CD14-positive monocyte (primary cell): ENCODE measurements at regions not wholly inside any gene's neighbourhood (a gene's known extent, or its start where the extent isn't known, plus 50 kb on each side); places are given as distances from the start of the nearest gene placed in this dataset.

Experiments used
- DNase-seq, 3 donors: peaks; one replicate each; pipeline ENCODE4 v3.0.0-alpha.2; 2011 to 2022
- H2AFZ ChIP-seq: 2 replicates; pipeline ENCODE4 v1.6.0; 2012; ENCODE audit warnings: mild to moderate bottlenecking, low read depth, low read length, inconsistent platforms; ENCODE audit not compliant: insufficient read depth, poor library complexity, severe bottlenecking
- H3K27ac ChIP-seq, 2 donors: 1 replicate in 1 of 2; 2 replicates in 1 of 2; pipeline ENCODE4 v1.5.1; 2012 to 2013; ENCODE audit warnings: low read length in 2 of 2, control low read depth in 1 of 2, inconsistent platforms in 1 of 2, low read depth in 1 of 2, mild to moderate bottlenecking in 1 of 2
- H3K27me3 ChIP-seq, 2 donors: one replicate each; pipeline versions ENCODE4 v1.6.0 to v1.6.1; 2011 to 2013; ENCODE audit warnings: low read length in 2 of 2; ENCODE audit not compliant: control insufficient read depth in 2 of 2, insufficient read depth in 2 of 2
- H3K36me3 ChIP-seq, 2 donors: replicated peaks in 1 of 2; 1 replicate in 1 of 2; 2 replicates in 1 of 2; pipeline versions ENCODE4 v1.5.1 to v1.6.1; 2012 to 2013; ENCODE audit warnings: low read length in 2 of 2, control low read depth in 1 of 2, inconsistent platforms in 1 of 2, mild to moderate bottlenecking in 1 of 2; ENCODE audit not compliant: insufficient read depth in 2 of 2, control insufficient read depth in 1 of 2
- H3K4me1 ChIP-seq, 2 donors: 1 replicate in 1 of 2; 2 replicates in 1 of 2; pipeline versions ENCODE4 v1.5.1 to v1.6.1; 2012 to 2013; ENCODE audit warnings: low read length in 2 of 2, control low read depth in 1 of 2, inconsistent platforms in 1 of 2, mild to moderate bottlenecking in 1 of 2, moderate library complexity in 1 of 2; ENCODE audit not compliant: insufficient read depth in 2 of 2, control insufficient read depth in 1 of 2
- H3K4me2 ChIP-seq: replicated peaks from 2 replicates; pipeline ENCODE3; 2012; ENCODE audit warnings: low read length, moderate library complexity, mild to moderate bottlenecking; ENCODE audit not compliant: poor library complexity, severe bottlenecking; ENCODE audit errors: extremely low read depth
- H3K4me3 ChIP-seq, 3 experiments: fragments of 200-600 bp in 1 of 3; sonication (generic) in 1 of 3; replicated peaks in 1 of 3; 1 replicate in 2 of 3; 2 replicates in 1 of 3; pipeline ENCODE4 v1.5.1; 2011 to 2013; ENCODE audit warnings: low read length in 3 of 3, mild to moderate bottlenecking in 3 of 3, control low read depth in 2 of 3, low read depth in 2 of 3, inconsistent platforms in 1 of 3, moderate library complexity in 1 of 3
- H3K79me2 ChIP-seq: 2 replicates; pipeline ENCODE4 v1.6.0; 2012; ENCODE audit warnings: mild to moderate bottlenecking, control low read depth, inconsistent platforms, low read length, moderate library complexity; ENCODE audit not compliant: insufficient read depth
- H3K9ac ChIP-seq: 2 replicates; pipeline ENCODE4 v1.6.0; 2017; ENCODE audit warnings: low read length, mild to moderate bottlenecking; ENCODE audit not compliant: insufficient read depth, poor library complexity, severe bottlenecking
- H3K9me3 ChIP-seq, 2 donors: replicated peaks in 1 of 2; 1 replicate in 1 of 2; 2 replicates in 1 of 2; pipeline versions ENCODE4 v1.5.1 to v1.6.1; 2012 to 2013; ENCODE audit warnings: low read length in 2 of 2, control low read depth in 1 of 2; ENCODE audit not compliant: control insufficient read depth in 1 of 2, insufficient read depth in 1 of 2
- H4K20me1 ChIP-seq: 2 replicates; pipeline ENCODE4 v1.6.0; 2012; ENCODE audit warnings: mild to moderate bottlenecking, low read length, control low read depth, moderate library complexity; ENCODE audit not compliant: insufficient read depth
- H3K27ac Mint-ChIP-seq, 7 donors: one replicate each; pipeline ENCODE4 v1.8.0; 2020; ENCODE audit warnings: mild to moderate bottlenecking in 7 of 7, mixed read lengths in 7 of 7, moderate library complexity in 6 of 7, inconsistent platforms in 2 of 7
- H3K27me3 Mint-ChIP-seq, 3 donors: one replicate each; pipeline ENCODE4 v1.8.0; 2021 to 2022; ENCODE audit warnings: low read depth in 3 of 3, mild to moderate bottlenecking in 3 of 3, mixed read lengths in 3 of 3, moderate library complexity in 3 of 3, inconsistent platforms in 1 of 3
- H3K36me3 Mint-ChIP-seq, 2 donors: one replicate each; pipeline ENCODE4 v1.8.0; 2020; ENCODE audit warnings: mixed read lengths in 2 of 2, inconsistent platforms in 1 of 2, mild to moderate bottlenecking in 1 of 2
- H3K4me1 Mint-ChIP-seq: one replicate; pipeline ENCODE4 v1.8.0; 2020; ENCODE audit warnings: mild to moderate bottlenecking, mixed read lengths
- H3K4me3 Mint-ChIP-seq, 2 donors: one replicate each; pipeline ENCODE4 v1.8.0; 2020; ENCODE audit warnings: mild to moderate bottlenecking in 2 of 2, mixed read lengths in 2 of 2, moderate library complexity in 1 of 2
- H3K9me3 Mint-ChIP-seq, 7 donors: one replicate each; pipeline ENCODE4 v1.8.0; 2020 to 2022; ENCODE audit warnings: mixed read lengths in 7 of 7, mild to moderate bottlenecking in 6 of 7, moderate library complexity in 6 of 7, inconsistent platforms in 2 of 7
- WGBS: methylation state at CpG from one replicate; pipeline ENCODE4 v1.1.5; 2013; ENCODE audit warnings: missing lambda C conversion rate; ENCODE audit not compliant: insufficient coverage; 5-methylcytosine and 5-hydroxymethylcytosine counted together
- intact Hi-C, 2 donors: fragments of 100-400 bp; cut with micrococcal nuclease; formaldehyde crosslinking; loops; one replicate each; pipeline versions ENCODE4 v1.15.0 to v1.15.1; 2023
- TF ChIP-seq, protein P1 (sequence below): fragments of 200-600 bp; IDR thresholded peaks from one replicate; pipeline ENCODE4 v1.8.0; 2022; ENCODE audit warnings: antibody characterized with exemption, mild to moderate bottlenecking

DNA sequence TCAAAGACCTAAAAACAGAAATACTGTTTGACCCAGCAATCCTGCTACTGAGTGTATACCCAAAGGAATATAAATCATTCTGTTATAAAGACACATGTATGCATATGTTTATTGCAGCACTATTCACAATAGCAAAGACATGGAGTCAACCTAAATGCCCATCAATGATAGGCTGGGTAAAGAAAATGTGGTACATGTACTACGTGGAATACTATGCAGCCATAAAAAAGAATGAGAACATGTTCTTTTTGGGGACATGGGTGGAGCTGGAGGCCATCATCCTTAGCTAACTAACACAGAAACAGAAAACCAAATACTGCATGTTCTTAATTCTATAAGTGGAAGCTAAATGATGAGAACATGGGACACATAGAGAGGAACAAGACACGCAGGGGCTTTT is 155.2 kb upstream of the KCNJ16 start:
- WGBS, result no CpG with 5 or more reads among the region's 2 CpGs
- intact Hi-C loops, result no loop called here
- Histone ChIP-seq H3K9ac (no peak overlapping the region), H4K20me1 (no peaks in the 10 kb centered on the region), H3K4me3 (no peak overlapping the region), H3K4me2 (no peak overlapping the region), H3K4me1 (no peaks in the 10 kb centered on the region), H2AFZ (no peak overlapping the region), H3K79me2 (no peaks in the 10 kb centered on the region), H3K27ac (no peak overlapping the region), H3K27me3 (no peaks in the 10 kb centered on the region), H3K9me3 (no peaks in the 10 kb centered on the region), H3K36me3 (no peaks in the 10 kb centered on the region)
- no peaks in the 10 kb centered on the region for H3K4me1 Mint-ChIP-seq
- H3K36me3 Mint-ChIP-seq, result no peaks in the 10 kb centered on the region
- TF ChIP-seq, protein P1, sequence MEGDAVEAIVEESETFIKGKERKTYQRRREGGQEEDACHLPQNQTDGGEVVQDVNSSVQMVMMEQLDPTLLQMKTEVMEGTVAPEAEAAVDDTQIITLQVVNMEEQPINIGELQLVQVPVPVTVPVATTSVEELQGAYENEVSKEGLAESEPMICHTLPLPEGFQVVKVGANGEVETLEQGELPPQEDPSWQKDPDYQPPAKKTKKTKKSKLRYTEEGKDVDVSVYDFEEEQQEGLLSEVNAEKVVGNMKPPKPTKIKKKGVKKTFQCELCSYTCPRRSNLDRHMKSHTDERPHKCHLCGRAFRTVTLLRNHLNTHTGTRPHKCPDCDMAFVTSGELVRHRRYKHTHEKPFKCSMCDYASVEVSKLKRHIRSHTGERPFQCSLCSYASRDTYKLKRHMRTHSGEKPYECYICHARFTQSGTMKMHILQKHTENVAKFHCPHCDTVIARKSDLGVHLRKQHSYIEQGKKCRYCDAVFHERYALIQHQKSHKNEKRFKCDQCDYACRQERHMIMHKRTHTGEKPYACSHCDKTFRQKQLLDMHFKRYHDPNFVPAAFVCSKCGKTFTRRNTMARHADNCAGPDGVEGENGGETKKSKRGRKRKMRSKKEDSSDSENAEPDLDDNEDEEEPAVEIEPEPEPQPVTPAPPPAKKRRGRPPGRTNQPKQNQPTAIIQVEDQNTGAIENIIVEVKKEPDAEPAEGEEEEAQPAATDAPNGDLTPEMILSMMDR, result no peak
- peaks cover 0 to 5% (median 0%) of the 10 kb centered on the region in 7 donors for H3K9me3 Mint-ChIP-seq
- DNase-seq, result no peak
- H3K27me3 Mint-ChIP-seq, result peaks cover 2 to 5% (median 3%) of the 10 kb centered on the region in 3 donors
- H3K4me3 Mint-ChIP-seq, result no peak overlapping the region
- no peak overlapping the region for H3K27ac Mint-ChIP-seq

DNA sequence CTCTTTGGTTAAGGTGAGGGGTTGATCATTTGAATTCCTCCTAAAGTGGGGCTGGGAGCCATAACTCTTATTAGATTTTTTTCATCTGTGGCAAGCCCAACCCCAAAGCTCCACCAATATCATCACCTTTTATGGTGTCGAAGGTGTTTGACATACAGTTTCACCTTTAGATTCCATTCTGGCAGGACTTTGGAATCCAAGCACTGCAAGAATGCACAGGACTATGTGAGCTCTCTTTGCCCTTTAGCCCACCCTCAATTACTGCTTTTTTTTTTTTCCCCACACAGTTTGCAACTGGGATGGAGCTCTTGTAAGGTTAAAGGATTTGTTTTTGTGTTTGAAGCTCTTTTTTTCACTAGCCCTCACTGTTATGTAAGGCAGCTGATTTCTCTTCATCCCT is 154.0 kb upstream of the KCNJ16 start:
- H3K27ac Mint-ChIP-seq, result no peak overlapping the region
- no peak for DNase-seq
- H3K9ac ChIP-seq, result no peak overlapping the region
- no peaks in the 10 kb centered on the region for H3K4me1 ChIP-seq
- H3K36me3 Mint-ChIP-seq, result no peaks in the 10 kb centered on the region
- TF ChIP-seq, protein P1, result no peak
- H3K27ac ChIP-seq, result no peak overlapping the region
- no peaks in the 10 kb centered on the region for H4K20me1 ChIP-seq
- no peak overlapping the region for H2AFZ ChIP-seq
- no peaks in the 10 kb centered on the region for H3K79me2 ChIP-seq
- H3K4me1 Mint-ChIP-seq, result no peaks in the 10 kb centered on the region
- no peak overlapping the region for H3K4me2 ChIP-seq
- no peaks in the 10 kb centered on the region for H3K36me3 ChIP-seq
- intact Hi-C loops, result no loop called here
- no peak overlapping the region for H3K4me3 ChIP-seq
- H3K9me3 Mint-ChIP-seq, result peaks cover 0 to 5% (median 0%) of the 10 kb centered on the region in 7 donors
- peaks cover 2 to 5% (median 3%) of the 10 kb centered on the region in 3 donors for H3K27me3 Mint-ChIP-seq
- WGBS, result 100% methylated on average over 1 of the region's 1 CpG
- H3K9me3 ChIP-seq, result no peaks in the 10 kb centered on the region
- H3K4me3 Mint-ChIP-seq, result no peak overlapping the region
- H3K27me3 ChIP-seq, result no peaks in the 10 kb centered on the region
